ENCODE measurements at regions not wholly inside any gene's neighbourhood (a gene's known extent, or its start where the extent isn't known, plus 50 kb on each side); places are given as distances from the start of the nearest gene placed in this dataset.

DNA sequence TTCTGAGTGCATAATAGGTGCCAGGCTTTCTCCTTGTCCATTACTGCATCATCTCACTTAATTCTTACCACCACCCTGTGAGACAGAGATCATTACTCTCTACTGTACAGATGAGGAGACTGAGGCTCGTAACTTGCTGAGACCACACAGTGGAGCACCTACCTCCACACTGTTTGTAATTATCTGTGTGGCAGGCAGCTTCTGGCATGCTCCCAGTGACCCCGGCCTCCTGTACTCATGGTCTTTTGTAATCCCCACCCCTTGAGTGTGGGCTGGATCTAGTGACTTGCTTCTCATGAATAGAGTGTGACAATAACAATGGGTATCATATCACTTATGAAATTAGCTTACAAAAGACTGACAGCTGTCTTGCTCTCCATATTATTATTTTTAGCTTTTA lies 407.3 kb downstream of the MATN1 start:
- DNase-seq (ENCODE audit: low spot score) = no peak

DNA sequence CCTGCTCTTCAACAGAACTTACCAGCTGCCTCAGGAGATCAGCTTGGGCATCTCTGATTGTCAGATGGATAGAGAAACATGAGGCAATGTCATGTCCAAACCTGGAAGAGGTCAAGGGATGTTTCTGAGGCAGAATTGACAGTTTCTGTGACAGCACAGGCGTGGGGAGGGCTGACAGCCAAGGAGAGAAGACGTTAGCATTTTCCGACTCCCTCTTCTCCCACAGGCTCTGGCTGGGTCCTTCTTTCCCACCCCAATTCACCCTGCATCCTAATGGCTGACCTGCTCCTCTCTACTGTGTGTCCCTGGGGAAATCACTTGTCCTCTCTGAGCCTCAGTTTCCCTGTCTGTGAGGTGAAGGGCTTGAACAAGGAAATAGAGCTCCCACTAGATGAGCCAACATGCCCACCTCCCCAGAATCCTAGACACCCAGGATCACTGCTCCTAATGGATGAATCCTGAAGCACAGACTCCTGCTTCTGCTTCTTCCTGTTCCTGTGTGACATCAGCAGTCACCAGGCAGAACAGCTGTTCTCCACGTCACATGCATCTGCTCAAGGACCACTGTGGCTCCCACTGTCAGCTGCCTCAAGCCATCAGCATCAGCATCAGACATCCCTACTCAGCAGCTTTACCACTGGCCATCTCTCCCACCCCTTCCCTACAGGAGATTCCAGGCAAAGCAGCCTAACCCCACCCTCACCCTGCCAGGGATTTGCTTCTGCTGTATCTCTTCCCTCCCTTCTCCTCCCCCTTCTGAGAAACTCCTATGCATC lies 408.0 kb downstream of the MATN1 start:
- DNase-seq (ENCODE audit: low spot score) = no peak

DNA sequence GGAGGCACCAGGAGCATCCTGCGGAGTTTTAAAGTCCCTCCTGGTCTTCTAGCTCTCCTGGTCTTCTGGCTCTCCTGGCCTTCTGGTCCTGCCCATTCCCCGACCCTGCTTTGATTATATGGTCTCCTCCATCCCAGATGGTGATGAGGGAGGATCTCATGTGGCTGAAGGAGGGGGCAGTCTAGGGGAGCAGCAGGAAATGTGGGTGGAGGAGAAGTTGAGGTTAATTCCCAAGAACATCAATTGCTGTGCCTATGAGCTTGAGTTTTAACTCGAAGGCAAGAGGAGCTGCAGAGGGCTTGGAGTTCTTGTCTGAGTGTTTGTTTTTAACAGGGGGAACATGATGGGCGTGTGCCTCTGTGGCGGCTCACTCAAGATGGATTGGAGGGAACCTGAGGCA lies 408.8 kb downstream of the MATN1 start:
- no peak for DNase-seq (ENCODE audit: low spot score)

DNA sequence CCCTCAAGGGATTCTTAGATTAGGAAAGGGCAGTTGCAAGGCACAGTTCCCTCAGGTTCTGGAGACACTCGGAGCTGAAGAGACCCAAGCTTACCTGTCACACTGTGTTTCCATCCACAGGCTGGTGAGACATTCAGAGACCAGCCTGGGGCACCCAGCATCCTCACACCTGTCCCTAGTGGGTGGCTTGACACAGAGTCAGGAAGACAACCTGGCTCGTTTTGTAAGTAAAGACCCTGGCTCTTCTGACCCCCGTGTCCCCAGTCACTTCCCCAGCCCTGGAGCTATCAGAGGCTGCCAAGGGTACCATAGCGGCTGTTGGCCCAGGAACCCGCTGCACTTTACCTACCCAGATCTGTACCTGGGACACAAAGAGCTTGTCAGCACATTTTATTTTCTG lies 409.8 kb downstream of the MATN1 start:
- DNase-seq (ENCODE audit: low spot score) = no peak

DNA sequence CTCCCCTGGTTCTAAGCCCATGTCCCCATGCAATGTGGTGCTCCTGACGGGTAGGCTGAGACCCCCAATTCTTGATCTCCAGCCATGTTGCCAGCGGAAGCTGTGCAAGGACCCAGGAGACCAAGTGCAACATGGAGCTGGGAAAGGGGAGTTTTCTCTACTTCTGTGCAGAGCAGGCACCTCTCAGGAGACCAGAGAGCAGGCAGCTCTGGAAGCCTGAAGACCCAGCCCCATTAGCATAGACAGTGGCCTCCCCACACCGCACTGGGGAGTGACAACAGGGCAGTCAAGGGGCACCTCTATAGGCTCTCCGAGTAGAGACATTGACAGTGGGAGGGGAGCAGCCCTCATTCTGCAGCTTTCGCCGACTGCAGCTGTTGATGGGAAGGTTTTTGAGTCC lies 410.2 kb downstream of the MATN1 start:
- DNase-seq (ENCODE audit: low spot score) = no peak

GRCh38 chr1:30312226-30312625 lies 411.2 kb downstream of the MATN1 start:
- DNase-seq (ENCODE audit: low spot score) = no peak

- no peak for DNase-seq (ENCODE audit: low spot score)
Measured at GRCh38 chr1:30311749-30312148, 411.6 kb downstream of the MATN1 start.

DNA sequence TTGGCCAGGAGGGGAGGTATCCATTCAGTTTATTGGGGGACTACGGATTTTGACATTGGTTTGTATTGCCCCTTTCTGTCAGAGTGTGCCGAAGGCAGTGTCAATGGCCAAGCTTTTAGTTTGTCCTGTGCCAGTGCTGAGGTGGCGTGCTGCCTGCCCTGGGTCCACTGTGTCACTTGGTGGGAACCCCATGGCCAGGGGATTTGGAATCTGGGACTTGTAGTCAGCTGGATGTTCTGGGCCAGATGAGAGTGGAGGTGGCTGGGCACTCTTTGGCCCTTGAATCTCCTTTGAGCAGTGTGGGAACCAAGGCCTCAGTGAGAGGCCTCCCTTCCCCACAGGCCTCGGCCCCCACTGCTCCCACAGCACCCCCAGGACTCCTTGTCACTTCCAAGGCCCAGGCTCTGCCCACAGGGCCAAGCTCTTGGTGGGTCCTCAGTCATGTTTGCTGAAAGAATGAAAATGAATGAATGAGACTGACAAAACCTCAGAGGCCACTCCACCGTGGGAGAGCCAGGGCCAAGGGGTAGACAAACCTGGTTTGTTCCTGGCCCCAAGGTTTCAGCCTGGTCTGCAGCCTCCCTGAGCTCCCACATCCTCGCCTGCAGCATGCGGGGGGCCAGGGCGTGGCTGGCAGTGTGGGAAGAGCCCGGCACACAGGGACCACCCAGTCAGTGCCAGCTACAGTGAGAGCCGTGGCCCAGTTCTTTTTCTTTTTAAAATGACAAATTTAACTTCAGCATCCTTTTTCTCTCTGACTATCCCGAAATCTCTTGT lies 412.2 kb downstream of the MATN1 start:
- DNase-seq (ENCODE audit: low spot score) = no peak

DNA sequence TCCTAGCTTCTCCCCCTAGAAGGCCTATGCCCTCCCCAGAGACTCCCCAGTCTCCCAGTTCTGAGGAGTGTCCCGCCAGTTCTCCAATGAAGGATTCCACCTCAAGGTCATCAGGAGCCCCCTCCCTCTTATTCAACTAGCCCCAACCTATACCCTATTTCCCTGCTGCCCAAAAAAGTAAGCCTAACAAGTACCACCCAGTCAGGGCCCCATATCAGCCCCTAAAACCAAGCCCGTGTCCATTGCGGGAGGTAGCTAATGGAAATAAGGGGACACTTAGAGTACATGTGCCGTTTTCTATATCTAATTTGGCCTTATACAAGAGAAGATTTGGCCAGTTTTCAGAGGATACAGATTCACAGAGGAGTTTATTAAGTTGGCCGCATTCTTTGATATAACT lies 416.2 kb downstream of the MATN1 start:
- DNase-seq (ENCODE audit: low spot score) = no peak

DNA sequence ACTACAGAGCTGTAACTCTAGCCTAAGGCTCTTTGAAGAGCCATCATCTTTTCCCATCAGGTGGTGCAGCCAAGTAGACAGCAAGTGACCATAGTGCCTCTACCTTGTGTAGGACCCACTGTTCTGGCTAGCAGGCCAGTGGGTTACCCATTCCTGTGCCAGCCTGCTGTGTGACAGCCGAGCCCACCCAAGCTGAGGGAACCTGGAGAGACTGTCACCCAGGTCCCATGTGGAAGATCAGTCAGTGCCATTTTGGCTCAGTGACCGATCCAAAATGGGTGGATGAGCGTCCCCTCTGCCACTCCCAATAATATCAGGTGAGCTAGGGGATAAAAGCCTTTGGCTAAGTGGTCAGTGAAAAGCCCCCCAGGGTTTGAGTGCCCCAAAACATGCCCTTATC lies 417.9 kb downstream of the MATN1 start:
- no peak for DNase-seq (ENCODE audit: low spot score)

- DNase-seq (ENCODE audit: low spot score) = no peak
Measured at GRCh38 chr1:30305061-30305460, 418.3 kb downstream of the MATN1 start.

- DNase-seq (ENCODE audit: low spot score) = no peak
Measured at GRCh38 chr1:30304080-30304479, 419.3 kb downstream of the MATN1 start.

DNA sequence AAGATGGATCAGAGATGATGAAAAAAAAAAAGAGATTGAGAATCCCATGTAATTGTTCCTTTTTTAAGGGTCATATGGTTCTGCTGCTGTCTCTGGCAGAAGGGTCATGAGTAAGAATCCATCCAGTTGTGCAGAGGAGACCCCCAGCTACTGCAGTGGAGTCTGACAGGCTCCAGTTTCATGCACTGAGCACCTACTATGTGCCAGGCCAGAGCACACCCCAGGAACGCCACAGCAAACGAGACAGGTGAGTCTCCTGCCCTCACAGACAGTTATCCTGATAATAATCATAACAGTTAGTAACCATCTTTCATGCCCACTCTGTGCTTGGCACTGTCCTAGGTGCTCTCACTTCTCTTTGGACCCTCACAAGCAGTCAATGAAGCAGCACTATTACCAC lies 420.0 kb downstream of the MATN1 start:
- no peak for DNase-seq (ENCODE audit: low spot score)

GRCh38 chr1:30302858-30303257 lies 420.5 kb downstream of the MATN1 start:
- no peak for DNase-seq (ENCODE audit: low spot score)

- DNase-seq (ENCODE audit: low spot score) = no peak
Measured at GRCh38 chr1:30300669-30301068, 422.7 kb downstream of the MATN1 start.

GRCh38 chr1:30299393-30299792 lies 424.0 kb downstream of the MATN1 start:
- no peak for DNase-seq (ENCODE audit: low spot score)

DNA sequence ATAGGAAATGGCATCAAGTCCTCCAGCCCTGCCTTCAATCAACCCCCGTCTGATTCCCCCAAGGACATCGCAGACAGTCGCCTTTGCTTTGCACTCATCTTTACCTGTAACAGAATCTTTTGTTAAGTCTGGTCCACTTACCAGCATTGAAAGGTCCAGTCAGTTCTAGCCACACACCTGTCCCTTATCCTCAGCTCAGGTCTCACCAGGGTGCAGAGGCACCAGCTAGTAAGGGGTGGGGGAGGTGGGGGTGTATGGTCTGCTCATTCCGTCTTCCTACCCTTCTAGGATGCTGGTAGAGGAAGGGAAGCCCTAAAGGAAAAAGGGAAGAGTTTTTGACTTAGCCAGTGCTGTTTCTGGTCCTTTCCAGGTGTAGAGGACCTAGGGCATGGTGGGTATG lies 427.7 kb downstream of the MATN1 start:
- no peak for DNase-seq (ENCODE audit: low spot score)

DNA sequence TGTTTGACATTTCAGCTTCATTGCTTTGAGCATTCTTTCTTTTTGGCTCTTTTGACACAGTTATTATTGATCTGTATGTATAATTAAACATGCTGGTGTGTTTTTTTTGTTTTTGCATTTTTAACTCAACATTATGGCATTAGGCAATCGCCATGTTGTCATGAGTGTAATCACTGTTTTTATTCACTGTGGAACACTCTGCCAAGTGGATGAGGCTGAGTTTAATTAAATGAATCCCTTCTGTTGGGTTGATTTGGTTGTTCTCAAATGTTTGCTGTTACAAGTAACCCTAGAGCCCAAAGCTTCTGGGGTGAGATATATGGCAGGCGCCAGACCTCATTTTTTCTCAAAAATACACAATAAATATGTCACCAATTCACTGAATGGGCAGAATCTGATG lies 428.1 kb downstream of the MATN1 start:
- no peak for DNase-seq (ENCODE audit: low spot score)

GRCh38 chr1:30294508-30294907 lies 428.9 kb downstream of the MATN1 start:
- DNase-seq (ENCODE audit: low spot score) = no peak

- no peak for DNase-seq (ENCODE audit: low spot score)
Measured at GRCh38 chr1:30292451-30292850, 430.9 kb downstream of the MATN1 start.

- DNase-seq (ENCODE audit: low spot score) = no peak
Measured at GRCh38 chr1:30291526-30291925, 431.9 kb downstream of the MATN1 start.

GRCh38 chr1:30290581-30290980 lies 432.8 kb downstream of the MATN1 start:
- DNase-seq (ENCODE audit: low spot score) = no peak

- no peak for DNase-seq (ENCODE audit: low spot score)
Measured at GRCh38 chr1:30287976-30288375, 435.4 kb downstream of the MATN1 start.

Measured in COLO829 (cell line).